ENCODE measurements at regions not wholly inside any gene's neighbourhood (a gene's known extent, or its start where the extent isn't known, plus 50 kb on each side); places are given as distances from the start of the nearest gene placed in this dataset.

DNA sequence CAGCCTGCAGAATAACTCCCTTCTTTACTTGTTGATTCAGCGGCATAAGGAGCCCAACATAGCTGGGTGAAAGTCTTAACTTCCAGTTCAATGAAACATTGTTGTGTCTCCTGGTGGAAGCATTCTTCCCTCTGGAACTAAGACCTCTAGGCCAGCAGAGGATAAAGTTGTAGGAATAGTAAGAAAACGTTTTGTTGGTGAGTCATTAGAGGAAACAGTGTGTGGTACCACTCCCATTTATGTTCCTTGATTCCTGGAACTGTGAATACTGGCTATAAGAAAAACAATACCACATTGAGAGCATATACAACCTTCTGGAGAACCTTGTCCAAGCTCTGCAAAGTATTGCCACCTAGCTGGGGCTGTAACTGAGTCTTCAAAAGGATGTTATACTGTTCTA is 737.4 kb upstream of the ZP4 start:
- TF ChIP-seq ESRRG (CRISPR knock-in tag; IDR thresholded peaks at IDR 0.05) (no peak), ZC3H10 (CRISPR knock-in tag; IDR thresholded peaks at IDR 0.05) (no peak), ZFP30 (CRISPR knock-in tag; IDR thresholded peaks at IDR 0.05) (no peak), ARNTL (CRISPR knock-in tag; IDR thresholded peaks at IDR 0.05; ENCODE audit: borderline replicate concordance, low read depth) (no peak), TOX (CRISPR knock-in tag; IDR thresholded peaks at IDR 0.05; ENCODE audit: borderline replicate concordance) (no peak), SNAI2 (CRISPR knock-in tag; IDR thresholded peaks at IDR 0.05) (no peak), ISL1 (CRISPR knock-in tag; IDR thresholded peaks at IDR 0.05) (no peak), ZFP3 (CRISPR knock-in tag; IDR thresholded peaks at IDR 0.05) (no peak), TCF4 (CRISPR knock-in tag; IDR thresholded peaks at IDR 0.05; ENCODE audit: borderline replicate concordance) (no peak)
- TF ChIP-seq, protein P1, sequence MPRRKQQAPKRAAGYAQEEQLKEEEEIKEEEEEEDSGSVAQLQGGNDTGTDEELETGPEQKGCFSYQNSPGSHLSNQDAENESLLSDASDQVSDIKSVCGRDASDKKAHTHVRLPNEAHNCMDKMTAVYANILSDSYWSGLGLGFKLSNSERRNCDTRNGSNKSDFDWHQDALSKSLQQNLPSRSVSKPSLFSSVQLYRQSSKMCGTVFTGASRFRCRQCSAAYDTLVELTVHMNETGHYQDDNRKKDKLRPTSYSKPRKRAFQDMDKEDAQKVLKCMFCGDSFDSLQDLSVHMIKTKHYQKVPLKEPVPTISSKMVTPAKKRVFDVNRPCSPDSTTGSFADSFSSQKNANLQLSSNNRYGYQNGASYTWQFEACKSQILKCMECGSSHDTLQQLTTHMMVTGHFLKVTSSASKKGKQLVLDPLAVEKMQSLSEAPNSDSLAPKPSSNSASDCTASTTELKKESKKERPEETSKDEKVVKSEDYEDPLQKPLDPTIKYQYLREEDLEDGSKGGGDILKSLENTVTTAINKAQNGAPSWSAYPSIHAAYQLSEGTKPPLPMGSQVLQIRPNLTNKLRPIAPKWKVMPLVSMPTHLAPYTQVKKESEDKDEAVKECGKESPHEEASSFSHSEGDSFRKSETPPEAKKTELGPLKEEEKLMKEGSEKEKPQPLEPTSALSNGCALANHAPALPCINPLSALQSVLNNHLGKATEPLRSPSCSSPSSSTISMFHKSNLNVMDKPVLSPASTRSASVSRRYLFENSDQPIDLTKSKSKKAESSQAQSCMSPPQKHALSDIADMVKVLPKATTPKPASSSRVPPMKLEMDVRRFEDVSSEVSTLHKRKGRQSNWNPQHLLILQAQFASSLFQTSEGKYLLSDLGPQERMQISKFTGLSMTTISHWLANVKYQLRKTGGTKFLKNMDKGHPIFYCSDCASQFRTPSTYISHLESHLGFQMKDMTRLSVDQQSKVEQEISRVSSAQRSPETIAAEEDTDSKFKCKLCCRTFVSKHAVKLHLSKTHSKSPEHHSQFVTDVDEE (CRISPR knock-in tag; IDR thresholded peaks at IDR 0.05): no peak
- TF ChIP-seq, protein P2, sequence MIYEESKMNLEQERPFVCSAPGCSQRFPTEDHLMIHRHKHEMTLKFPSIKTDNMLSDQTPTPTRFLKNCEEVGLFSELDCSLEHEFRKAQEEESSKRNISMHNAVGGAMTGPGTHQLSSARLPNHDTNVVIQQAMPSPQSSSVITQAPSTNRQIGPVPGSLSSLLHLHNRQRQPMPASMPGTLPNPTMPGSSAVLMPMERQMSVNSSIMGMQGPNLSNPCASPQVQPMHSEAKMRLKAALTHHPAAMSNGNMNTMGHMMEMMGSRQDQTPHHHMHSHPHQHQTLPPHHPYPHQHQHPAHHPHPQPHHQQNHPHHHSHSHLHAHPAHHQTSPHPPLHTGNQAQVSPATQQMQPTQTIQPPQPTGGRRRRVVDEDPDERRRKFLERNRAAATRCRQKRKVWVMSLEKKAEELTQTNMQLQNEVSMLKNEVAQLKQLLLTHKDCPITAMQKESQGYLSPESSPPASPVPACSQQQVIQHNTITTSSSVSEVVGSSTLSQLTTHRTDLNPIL (CRISPR knock-in tag; IDR thresholded peaks at IDR 0.05; ENCODE audit: low read depth): no peak

Measured in SK-N-SH treated with all-trans-retinoic acid at 6 μM for 48 hours (cell line).